Amniotic epithelial cell (primary cell): ENCODE measurements at regions not wholly inside any gene's neighbourhood (a gene's known extent, or its start where the extent isn't known, plus 50 kb on each side); places are given as distances from the start of the nearest gene placed in this dataset.
"Not testable (repeated sequence)": the region's sequence is repeated elsewhere in the genome, so short reads cannot be mapped to it uniquely, and the experiment has no call there.

Source experiments
- DNase-seq: peaks from one replicate; pipeline ENCODE4 v3.0.0-alpha.2; 2010; ENCODE audit warnings: low read depth

DNA sequence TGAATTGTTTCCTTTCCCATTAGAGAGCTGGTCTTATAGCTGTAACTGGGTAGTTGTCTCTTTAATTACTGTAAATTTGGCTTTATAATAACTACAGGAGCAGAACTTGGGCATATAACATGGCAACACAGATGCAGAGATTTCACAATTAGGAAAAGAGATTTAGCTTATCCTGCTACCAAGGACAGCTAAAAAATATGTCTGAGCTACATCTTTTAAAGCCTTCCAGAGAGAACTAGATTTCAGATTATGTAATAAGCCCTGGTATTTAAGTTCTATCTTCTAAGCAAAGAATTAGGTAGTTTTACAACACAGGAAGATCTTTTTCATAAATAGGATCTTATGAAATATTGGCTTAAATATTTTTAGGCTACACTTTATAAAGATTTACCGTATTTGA, 313.8 kb downstream of the S1PR1 start:
- no peak for DNase-seq

- DNase-seq: no peak
These were observed 330.2 kb downstream of the S1PR1 start for GRCh38 chr1:101566883-101567538.

DNA sequence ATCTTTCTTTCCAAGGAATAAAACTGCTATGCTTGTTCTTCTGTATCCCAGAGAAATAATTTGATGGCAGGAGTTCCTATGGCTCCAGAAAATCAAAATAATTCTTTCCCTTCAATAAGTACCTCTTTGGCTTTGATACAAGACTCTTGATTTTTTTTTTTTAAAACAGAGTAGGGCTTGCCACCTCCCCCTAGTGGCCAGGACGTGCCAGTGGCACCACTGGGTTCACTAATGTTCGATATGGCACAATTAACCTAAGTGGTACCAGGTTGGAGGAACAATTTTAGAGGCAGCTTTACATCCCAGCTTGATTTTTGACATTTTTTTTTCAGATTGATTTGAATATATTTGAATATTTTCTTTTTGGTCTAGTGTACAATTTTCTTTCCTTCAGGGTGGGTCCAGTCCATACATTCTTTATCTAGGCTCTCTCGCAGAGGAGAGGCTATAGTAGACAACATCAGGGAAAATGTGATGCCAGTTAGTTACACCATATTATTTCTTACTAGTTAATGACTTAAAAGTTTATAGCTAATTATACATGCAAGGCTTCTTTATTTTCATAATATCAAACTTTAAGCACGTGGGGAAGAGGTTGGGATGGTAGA, 330.9 kb downstream of the S1PR1 start:
- DNase-seq: peak; percentile 14

DNA sequence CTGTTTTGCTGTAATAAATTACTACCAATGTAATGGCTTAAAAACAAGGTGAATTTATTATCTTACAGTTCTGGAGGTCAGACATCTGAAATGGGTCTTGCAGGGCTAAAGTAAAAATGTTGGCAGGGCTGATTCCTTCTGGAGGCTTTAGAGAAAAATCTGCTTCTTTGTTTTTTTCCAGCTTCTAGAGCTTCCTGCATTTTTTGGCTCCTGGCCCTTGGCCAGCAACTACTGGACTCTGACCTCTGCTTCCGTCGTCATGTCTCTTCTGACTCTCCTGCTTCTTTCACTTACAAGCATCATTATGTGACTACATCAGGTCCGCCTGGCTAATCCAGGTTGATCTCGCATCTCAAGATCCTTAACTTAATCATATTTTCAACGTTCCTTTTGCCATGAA, 350.9 kb downstream of the S1PR1 start:
- DNase-seq: peak; percentile 14

DNA sequence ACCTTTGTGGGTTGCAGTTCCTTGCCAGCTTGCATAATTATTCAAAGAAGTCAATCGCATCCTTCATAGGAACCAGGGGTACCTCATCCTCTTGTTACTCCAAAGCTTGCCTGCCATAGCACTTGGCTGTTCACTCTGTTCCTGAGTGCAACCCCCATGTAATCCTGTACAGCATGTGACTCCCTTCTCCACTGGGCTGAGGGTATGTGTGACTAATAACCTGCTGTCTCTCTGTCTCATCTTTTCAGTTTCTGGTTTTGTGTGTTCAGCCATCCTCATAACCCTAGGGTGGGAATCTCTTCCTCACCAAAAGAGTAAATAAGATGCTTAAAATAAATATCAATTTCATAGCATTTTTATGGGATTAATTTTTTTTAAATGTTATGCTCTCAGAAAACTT, 351.9 kb downstream of the S1PR1 start:
- DNase-seq: no peak

DNA sequence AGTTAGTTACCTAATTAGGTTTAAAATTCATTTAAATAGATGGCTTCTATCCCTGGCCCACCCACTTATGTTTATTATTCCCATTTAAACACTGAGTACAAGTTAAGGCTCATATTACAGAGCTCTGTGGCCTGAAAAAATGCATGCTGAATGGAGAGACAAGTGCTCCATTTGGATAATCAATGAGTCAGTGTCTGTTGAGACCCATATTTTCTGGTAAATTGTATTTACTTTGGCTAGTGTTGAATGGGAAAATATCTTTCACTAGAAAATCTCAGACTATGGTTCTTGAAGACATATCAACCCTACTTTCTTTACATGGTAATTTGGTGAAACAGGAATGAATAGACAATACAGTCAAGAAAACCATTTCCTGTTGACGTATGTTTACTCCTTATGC, 356.0 kb downstream of the S1PR1 start:
- no peak for DNase-seq

DNA sequence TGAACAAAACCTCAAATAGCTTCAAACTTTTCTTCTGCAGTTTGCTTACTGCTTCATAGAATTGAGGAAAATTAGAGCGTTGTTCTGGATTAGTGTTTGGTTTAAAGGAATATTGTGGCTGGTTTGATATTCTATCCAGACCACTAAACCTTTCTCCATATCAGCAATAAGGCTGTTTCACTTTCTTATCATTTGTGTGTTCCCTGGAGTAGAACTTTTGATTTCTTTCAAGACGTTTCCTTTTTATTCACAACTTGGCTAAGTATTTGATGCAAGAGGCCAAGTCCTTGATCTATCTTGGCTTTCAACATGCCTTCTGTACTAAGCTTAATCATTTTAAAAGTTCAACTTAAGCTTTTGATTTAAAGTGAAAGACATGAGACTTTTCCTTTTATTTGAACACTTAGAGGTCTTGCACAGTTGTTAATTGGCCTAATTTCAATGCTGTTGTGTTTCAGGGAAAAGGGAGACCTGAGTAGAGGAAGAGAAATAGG, 359.1 kb downstream of the S1PR1 start:
- no peak for DNase-seq

- DNase-seq: not testable (repeated sequence)
These were observed 363.8 kb downstream of the S1PR1 start for GRCh38 chr1:101600615-101601014.

DNA sequence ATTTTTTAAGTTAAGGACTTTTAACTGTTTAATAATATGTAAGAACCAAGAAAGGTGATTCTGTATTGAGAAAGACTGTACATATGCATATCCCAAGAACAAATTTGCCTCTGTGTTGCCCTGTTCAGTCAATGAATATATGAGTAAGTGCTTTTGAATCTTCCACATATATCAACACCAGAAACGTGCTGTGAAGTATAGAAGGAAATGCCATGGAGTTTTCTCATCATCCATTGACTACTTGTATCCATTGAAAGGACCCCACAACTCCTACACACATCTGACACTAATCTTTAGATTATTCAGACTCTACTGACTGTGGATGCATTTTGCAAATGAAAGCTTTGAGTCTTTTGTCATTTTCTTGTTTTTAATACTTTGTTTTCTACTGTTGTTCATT, 366.9 kb downstream of the S1PR1 start:
- DNase-seq: no peak

- no peak for DNase-seq
These were observed 369.1 kb downstream of the S1PR1 start for GRCh38 chr1:101605878-101606277.

DNA sequence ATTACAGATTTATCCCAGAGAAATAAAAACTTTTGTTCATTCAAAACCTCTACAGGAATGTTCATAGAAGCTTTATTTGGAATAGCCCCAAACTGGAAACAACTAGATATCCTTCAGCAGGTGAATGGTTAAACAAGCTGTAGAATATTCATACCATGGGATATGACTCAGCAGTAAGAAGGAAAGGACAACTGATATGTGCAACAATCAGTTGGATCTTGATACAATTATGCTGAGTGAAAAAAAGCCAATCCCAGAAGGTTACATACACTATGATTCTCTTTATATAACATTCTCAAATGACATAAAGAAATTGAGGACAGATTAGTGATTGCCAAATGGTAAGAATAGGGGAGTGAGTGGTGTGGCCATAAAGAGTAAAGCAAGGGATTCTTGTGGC, 376.7 kb downstream of the S1PR1 start:
- DNase-seq: no peak

DNA sequence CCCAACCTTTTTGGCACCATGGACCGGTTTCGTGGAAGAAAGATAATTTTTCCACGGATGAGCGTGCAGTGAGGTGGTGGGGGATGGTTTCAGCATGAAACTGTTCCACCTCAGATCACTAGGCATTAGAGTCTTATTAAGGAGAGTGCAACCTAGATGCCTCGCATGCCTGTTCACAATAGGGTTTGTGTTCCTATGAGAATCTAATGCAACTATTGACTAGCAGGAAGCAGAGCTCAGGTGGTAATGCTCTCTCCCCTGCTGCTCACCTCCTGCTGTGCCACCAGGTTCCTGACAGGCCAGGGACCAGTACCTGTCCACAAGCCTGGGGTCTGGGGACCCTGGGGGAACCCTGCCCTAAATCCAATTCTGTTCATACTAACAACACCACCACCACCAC, 377.8 kb downstream of the OLFM3 start:
- DNase-seq: no peak

- DNase-seq: no peak
These were observed 364.0 kb downstream of the OLFM3 start for GRCh38 chr1:101632548-101633272.

- no peak for DNase-seq
These were observed 350.9 kb downstream of the OLFM3 start for GRCh38 chr1:101645810-101646209.

DNA sequence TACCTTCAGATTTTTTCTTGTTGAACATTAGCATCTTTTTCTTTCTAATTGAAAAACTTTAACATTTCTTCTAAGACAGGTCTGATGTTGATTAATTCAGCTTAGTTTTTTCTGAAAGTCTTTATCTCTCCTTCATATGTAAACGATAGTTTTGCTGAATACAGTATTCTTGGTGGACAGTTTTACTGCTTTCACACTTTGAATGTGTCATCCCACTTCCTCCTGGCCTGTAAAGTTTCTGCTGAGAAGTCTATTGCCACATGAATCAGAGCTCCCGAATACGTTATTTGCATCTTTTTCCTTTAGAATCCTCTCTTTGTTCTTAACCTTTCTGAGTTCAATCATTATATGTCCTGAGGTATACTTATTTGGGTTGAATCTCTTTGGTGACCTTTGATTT, 344.2 kb downstream of the OLFM3 start:
- DNase-seq: no peak

- peak; percentile 11 for DNase-seq
These were observed 343.2 kb downstream of the OLFM3 start for GRCh38 chr1:101653482-101653946.

- DNase-seq: no peak
These were observed 332.0 kb downstream of the OLFM3 start for GRCh38 chr1:101664726-101665125.

DNA sequence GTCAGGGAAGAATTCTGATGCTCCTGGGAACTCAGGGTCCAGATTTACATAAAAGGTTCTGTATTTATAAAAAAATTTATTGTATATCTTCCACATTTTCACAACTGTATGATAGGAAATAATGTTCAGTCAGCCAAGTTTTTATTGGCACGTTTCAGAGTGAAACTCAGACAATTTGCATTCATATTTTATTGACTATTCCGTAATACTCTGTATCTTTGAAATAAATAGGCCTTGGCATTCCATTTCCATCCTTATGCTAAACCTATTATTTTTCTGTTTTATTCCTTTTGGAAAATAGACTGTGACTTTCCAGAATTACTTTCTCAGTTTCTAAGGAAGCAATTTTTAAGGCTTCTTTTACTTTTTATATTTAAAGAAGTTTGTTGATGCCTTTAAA, 329.0 kb downstream of the OLFM3 start:
- no peak for DNase-seq

GRCh38 chr1:101683136-101683535, 313.6 kb downstream of the OLFM3 start:
- no peak for DNase-seq

DNA sequence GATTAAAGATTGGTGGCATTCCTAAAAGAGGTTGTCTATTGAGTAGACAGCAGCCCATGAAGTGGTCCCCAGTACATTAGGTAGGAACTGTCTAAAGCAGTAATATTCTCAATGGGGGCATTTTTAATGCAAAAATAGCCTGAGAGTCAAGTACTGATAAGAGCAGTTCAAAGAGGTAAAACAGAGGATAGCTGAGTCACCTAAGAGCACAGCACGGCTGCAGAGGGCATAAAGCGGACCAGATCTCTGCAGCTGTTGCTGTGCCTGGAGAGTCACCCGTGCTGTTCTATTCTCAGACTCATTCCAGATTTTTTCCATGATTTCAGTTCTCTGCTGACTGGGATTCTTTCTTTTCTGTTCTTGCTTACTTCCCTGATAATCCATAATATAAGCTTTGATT, 313.2 kb downstream of the OLFM3 start:
- DNase-seq: no peak

DNA sequence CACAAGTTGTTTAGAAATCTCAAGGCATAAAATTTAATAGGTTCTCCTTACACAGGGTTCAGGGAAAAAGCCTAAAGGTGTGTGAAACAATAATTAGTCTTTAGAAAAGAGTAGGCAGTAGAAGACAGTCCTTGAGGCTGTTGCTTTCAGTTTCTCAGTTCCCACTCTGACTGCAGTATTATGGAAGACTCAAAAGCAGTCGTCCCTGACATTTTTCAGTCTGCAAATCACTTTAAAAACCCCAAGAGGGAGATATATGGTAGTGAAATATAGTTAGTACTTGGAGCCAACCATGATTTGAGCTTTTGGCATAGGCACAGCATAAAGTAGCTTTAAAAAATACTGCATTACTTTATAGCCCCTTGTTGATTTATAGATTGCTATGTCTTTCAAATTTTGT, 299.7 kb downstream of the OLFM3 start:
- DNase-seq: peak; percentile 8

GRCh38 chr1:101698681-101699080, 298.0 kb downstream of the OLFM3 start:
- DNase-seq: no peak

DNA sequence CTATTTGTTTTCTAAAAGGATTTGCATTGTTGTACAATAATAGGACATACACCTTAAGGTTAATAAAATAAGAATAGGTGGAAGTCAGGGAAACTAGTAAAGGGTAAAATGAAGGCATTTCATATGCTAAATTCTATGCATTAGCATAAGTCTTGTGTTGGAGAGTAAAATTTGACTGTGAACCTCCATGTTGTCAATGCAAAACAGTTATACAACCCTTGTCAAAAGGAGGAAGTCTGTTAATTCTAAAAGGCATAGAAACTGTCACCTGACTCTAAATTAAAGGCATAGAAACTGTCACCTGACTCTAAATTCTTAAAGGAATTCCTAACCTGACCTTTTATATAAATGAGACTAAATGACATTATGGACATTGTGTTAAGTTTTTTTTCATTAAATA, 291.8 kb downstream of the OLFM3 start:
- DNase-seq: no peak
